ENCODE measurements at regions not wholly inside any gene's neighbourhood (a gene's known extent, or its start where the extent isn't known, plus 50 kb on each side); places are given as distances from the start of the nearest gene placed in this dataset.

- TF ChIP-seq EHF (CRISPR knock-in tag; IDR thresholded peaks at IDR 0.05) = no peak
- TF ChIP-seq CTCF (IDR thresholded peaks at IDR 0.05) = no peak
- TF ChIP-seq POLR2AphosphoS2 (conservative IDR thresholded peaks at IDR 0.05; ENCODE audit: low read length) = no peak
- no peak for TF ChIP-seq RAD21 (conservative IDR thresholded peaks at IDR 0.05 in 1 of 2, IDR thresholded peaks at IDR 0.05 in 1 of 2)
- no peak for TF ChIP-seq POLR2A (IDR thresholded peaks at IDR 0.05; ENCODE audit: low read length)
- no peak for TF ChIP-seq EP300 (IDR thresholded peaks at IDR 0.05)
- TF ChIP-seq HES2 (IDR thresholded peaks at IDR 0.05) = no peak
- no peak for TF ChIP-seq ZFP36 (IDR thresholded peaks at IDR 0.05; ENCODE audit: borderline replicate concordance, partially characterized antibody)
- TF ChIP-seq SMC3 (IDR thresholded peaks at IDR 0.05) = no peak
- TF ChIP-seq JUNB (IDR thresholded peaks at IDR 0.05) = no peak
- no peak for TF ChIP-seq ESRRA (IDR thresholded peaks at IDR 0.05; ENCODE audit: borderline replicate concordance, low read length)
- TF ChIP-seq NFE2L2 (conservative IDR thresholded peaks at IDR 0.05; ENCODE audit: low read length) = no peak
- TF ChIP-seq REST (IDR thresholded peaks at IDR 0.05) = no peak
Observed at GRCh38 chr15:98405013-98405412, 243.3 kb upstream of the IGF1R start.

All from A549 (cell line).